ENCODE measurements at regions not wholly inside any gene's neighbourhood (a gene's known extent, or its start where the extent isn't known, plus 50 kb on each side); places are given as distances from the start of the nearest gene placed in this dataset.

DNA sequence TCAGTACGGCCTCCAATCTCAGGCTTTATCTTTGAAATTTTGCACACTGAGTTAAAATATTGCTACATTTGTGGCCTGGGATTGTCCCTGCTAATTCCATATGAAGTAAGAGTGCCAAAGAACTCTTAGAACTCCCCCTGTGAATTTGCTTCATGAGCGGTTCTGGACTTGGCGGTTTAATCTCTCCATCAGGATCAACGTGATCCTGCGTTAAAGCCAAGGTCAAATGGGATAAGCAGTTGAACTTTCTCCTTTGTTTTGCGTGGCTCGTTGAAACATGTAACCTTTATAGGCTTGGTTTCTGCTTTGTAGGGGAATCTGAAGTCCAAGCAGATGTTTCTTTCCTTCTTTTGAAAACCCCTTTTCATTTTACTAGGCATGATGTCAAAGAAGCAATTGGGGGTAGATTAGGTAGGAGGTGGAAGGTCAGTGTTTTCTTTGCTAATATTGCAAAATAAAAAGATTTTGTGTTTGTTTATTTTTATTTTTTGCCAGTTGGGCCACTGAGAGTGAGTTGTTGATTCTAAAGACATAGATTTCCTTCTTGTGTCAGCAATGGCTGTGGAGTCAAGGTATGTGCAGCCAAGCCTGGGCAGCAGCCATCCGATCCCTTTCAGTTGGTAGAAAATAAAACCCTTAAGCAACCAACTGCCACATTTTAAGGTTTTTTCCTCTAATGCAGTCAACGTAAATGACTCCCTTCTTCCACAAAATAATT lies 390.8 kb downstream of the NNT start:
- H3K4me3 ChIP-seq (ENCODE audit: low read depth, low read length) = no peak overlapping the region
- no peak for DNase-seq (ENCODE audit: low read depth)
- no peaks in the 10 kb centered on the region for H3K36me3 ChIP-seq (ENCODE audit: control insufficient read depth, insufficient read depth, low read length)
- FAIRE-seq = no peak
- no peaks in the 10 kb centered on the region for H3K27me3 ChIP-seq (ENCODE audit: control insufficient read depth, insufficient read depth, low read length)
- TF ChIP-seq, protein P1, sequence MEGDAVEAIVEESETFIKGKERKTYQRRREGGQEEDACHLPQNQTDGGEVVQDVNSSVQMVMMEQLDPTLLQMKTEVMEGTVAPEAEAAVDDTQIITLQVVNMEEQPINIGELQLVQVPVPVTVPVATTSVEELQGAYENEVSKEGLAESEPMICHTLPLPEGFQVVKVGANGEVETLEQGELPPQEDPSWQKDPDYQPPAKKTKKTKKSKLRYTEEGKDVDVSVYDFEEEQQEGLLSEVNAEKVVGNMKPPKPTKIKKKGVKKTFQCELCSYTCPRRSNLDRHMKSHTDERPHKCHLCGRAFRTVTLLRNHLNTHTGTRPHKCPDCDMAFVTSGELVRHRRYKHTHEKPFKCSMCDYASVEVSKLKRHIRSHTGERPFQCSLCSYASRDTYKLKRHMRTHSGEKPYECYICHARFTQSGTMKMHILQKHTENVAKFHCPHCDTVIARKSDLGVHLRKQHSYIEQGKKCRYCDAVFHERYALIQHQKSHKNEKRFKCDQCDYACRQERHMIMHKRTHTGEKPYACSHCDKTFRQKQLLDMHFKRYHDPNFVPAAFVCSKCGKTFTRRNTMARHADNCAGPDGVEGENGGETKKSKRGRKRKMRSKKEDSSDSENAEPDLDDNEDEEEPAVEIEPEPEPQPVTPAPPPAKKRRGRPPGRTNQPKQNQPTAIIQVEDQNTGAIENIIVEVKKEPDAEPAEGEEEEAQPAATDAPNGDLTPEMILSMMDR (IDR thresholded peaks at IDR 0.05; ENCODE audit: insufficient read depth, low read length, severe bottlenecking) = no peak

DNA sequence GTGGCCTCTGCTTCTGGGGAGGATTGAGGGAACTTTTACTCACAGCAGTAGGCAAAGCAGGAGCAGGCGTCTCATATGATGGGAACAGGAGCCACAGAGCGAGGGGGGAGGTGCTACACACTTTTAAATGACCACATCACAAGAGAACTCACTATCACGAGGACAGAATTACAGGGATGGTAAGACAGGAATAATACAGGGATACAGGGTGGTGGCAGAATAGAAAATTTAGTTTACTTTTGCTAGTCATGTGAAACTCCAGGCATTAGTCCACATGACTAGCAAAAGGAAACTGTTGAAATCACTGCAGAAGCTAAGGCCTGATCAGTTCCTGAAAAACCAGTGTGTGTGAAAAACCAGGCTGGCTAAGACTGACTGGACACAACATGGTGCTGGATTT lies 382.4 kb downstream of the NNT start:
- DNase-seq (ENCODE audit: low read depth) (no peak), FAIRE-seq (no peak)
- no peak overlapping the region for H3K4me3 ChIP-seq (ENCODE audit: low read depth, low read length)
- H3K27me3 ChIP-seq (ENCODE audit: control insufficient read depth, insufficient read depth, low read length) = no peaks in the 10 kb centered on the region
- TF ChIP-seq, protein P1 (IDR thresholded peaks at IDR 0.05; ENCODE audit: insufficient read depth, low read length, severe bottlenecking) = no peak
- H3K36me3 ChIP-seq (ENCODE audit: control insufficient read depth, insufficient read depth, low read length) = no peaks in the 10 kb centered on the region

DNA sequence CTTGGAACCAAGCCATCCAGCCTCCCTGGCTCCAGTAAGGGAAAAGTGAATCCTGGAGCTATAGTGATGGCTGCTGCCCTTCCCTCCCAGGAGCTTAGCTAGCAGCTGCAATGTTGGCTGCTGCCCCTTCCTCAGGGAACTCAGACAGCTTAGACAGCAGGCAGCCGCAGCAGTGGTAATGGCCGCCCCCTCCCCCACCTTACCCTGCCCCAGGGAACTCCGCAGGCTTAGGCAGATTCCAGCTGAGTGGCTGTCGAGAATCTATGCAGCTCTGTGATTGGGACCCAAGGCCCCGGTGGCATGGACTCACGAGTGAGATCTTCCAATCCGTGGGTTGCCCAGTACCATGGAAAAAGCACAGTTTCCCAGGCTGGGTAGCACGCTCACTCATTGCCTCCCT lies 378.6 kb downstream of the NNT start:
- TF ChIP-seq, protein P1 (IDR thresholded peaks at IDR 0.05; ENCODE audit: insufficient read depth, low read length, severe bottlenecking) = no peak
- DNase-seq (ENCODE audit: low read depth) = no peak
- FAIRE-seq = no peak
- Histone ChIP-seq H3K27me3 (ENCODE audit: control insufficient read depth, insufficient read depth, low read length) (no peaks in the 10 kb centered on the region), H3K36me3 (ENCODE audit: control insufficient read depth, insufficient read depth, low read length) (no peaks in the 10 kb centered on the region), H3K4me3 (ENCODE audit: low read depth, low read length) (no peak overlapping the region)

DNA sequence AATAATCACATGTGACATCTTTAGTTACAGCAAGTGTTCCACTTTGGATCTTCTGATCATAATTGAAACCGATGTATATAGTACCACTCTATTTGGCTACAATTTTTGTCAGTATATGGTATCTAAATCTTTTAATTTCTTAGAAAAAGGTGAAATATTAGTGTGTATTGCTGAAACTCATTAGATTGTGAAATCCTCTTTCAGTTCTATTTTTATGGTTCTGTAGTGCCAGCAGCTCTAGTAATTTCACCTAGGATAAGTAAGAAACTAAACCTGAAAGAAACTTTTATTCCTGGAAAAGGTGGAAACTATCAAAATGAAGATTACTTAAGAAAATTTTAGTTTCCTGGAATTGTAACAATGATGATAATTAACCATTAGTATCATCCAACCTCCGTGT lies 370.9 kb downstream of the NNT start:
- no peak for DNase-seq (ENCODE audit: low read depth)
- H3K36me3 ChIP-seq (ENCODE audit: control insufficient read depth, insufficient read depth, low read length) = no peaks in the 10 kb centered on the region
- H3K27me3 ChIP-seq (ENCODE audit: control insufficient read depth, insufficient read depth, low read length) = no peaks in the 10 kb centered on the region
- no peak for FAIRE-seq
- TF ChIP-seq, protein P1 (IDR thresholded peaks at IDR 0.05; ENCODE audit: insufficient read depth, low read length, severe bottlenecking) = no peak
- H3K4me3 ChIP-seq (ENCODE audit: low read depth, low read length) = no peak overlapping the region

DNA sequence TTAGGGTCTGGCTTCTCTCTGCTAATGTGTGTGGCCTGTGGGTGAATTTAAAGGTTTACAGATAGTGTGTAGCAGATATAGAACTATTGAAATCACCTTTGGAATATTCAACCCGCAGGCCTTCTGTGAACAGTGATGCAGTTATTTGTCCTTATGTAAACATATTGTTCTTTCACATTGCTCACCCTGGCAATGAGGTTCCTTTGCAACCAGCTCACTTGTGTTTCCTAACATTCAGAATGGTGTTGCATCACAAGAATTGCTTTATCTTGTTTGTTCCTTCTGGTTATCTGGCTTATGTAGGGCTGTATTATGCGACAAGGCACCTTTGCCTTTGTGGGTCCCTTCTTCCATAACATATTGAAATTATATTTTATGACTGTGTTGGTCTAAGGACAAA lies 370.3 kb downstream of the NNT start:
- Histone ChIP-seq H3K36me3 (ENCODE audit: control insufficient read depth, insufficient read depth, low read length) (no peaks in the 10 kb centered on the region), H3K27me3 (ENCODE audit: control insufficient read depth, insufficient read depth, low read length) (no peaks in the 10 kb centered on the region), H3K4me3 (ENCODE audit: low read depth, low read length) (no peak overlapping the region)
- TF ChIP-seq, protein P1 (IDR thresholded peaks at IDR 0.05; ENCODE audit: insufficient read depth, low read length, severe bottlenecking) = no peak
- FAIRE-seq (no peak), DNase-seq (ENCODE audit: low read depth) (peak; percentile 12)

DNA sequence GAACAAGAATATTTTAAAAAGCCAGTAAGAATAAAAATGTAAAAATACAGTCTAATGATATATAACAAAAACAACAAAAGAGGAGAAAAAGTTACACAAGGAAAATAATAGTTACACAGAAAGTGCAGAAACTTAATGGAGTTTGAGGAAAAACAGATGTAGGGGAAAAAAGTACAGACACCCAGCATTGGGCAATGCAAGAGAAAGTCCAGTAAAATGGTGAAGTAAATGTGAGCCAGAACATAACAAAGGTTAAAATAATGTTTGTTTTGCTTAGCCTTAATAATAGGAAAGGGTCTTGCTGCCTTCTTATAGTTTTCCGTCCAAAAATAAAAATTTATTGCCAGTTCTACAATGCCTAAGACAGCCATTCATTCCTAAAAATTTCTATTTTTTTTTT lies 364.2 kb downstream of the NNT start:
- TF ChIP-seq, protein P1 (IDR thresholded peaks at IDR 0.05; ENCODE audit: insufficient read depth, low read length, severe bottlenecking) = no peak
- FAIRE-seq (no peak), DNase-seq (ENCODE audit: low read depth) (no peak)
- H3K27me3 ChIP-seq (ENCODE audit: control insufficient read depth, insufficient read depth, low read length) = no peaks in the 10 kb centered on the region
- H3K36me3 ChIP-seq (ENCODE audit: control insufficient read depth, insufficient read depth, low read length) = no peaks in the 10 kb centered on the region
- H3K4me3 ChIP-seq (ENCODE audit: low read depth, low read length) = no peak overlapping the region
